ENCODE measurements at regions not wholly inside any gene's neighbourhood (a gene's known extent, or its start where the extent isn't known, plus 50 kb on each side); places are given as distances from the start of the nearest gene placed in this dataset.

DNA sequence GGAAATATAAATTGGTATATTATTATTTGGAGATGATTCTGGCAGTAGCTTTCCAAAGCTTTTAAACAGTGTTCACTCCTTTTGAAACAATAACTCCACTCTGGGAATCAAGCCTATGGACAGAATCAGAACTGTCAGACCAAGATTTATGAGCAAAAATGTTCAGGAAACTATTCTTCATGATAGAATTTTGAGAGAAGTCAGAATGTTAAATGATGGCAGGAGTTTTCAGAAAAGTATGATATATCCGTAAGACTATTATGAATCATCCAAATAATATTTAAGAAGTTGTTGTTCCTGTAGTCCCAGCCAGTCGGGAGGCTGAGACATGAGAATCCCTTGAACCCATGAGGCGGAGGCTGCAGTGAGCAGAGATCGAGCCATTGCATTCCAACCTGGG is 50.5 kb upstream of the ADGRG2 start:
- no peak overlapping the region for H3K27ac ChIP-seq (ENCODE audit: low read depth in 1 of 2, low read length in 2 of 2)
- ATAC-seq (ENCODE audit: poor library complexity) (no peak), DNase-seq (no peak)
- Mint-ChIP-seq H3K27ac (no peak overlapping the region), H3K4me3 (no peak overlapping the region), H3K36me3 (ENCODE audit: low read depth) (no peaks in the 10 kb centered on the region), H3K9me3 (no peaks in the 10 kb centered on the region), H3K27me3 (peaks cover 7% of the 10 kb centered on the region), H3K4me1 (ENCODE audit: low read depth) (no peaks in the 10 kb centered on the region)
- no peaks in the 10 kb centered on the region for H3K27me3 ChIP-seq (ENCODE audit: control insufficient read depth in 1 of 2, insufficient read depth in 2 of 2, low read length in 2 of 2)
- TF ChIP-seq, protein P1, sequence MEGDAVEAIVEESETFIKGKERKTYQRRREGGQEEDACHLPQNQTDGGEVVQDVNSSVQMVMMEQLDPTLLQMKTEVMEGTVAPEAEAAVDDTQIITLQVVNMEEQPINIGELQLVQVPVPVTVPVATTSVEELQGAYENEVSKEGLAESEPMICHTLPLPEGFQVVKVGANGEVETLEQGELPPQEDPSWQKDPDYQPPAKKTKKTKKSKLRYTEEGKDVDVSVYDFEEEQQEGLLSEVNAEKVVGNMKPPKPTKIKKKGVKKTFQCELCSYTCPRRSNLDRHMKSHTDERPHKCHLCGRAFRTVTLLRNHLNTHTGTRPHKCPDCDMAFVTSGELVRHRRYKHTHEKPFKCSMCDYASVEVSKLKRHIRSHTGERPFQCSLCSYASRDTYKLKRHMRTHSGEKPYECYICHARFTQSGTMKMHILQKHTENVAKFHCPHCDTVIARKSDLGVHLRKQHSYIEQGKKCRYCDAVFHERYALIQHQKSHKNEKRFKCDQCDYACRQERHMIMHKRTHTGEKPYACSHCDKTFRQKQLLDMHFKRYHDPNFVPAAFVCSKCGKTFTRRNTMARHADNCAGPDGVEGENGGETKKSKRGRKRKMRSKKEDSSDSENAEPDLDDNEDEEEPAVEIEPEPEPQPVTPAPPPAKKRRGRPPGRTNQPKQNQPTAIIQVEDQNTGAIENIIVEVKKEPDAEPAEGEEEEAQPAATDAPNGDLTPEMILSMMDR (IDR thresholded peaks at IDR 0.05) = no peak
- no peaks in the 10 kb centered on the region for H3K9me3 ChIP-seq (ENCODE audit: control insufficient read depth in 1 of 2, insufficient read depth in 1 of 2, low read length in 2 of 2)
- intact Hi-C loops (cut with DNase I, micrococcal nuclease) = no loop called here
- no peaks in the 10 kb centered on the region for H3K36me3 ChIP-seq (ENCODE audit: insufficient read depth, low read length)
- H3K4me3 ChIP-seq (ENCODE audit: low read length) = no peak overlapping the region
- ChIA-PET POLR2A (no interaction called here), CTCF (no interaction called here)
- H3K4me1 ChIP-seq (ENCODE audit: insufficient read depth, low read length) = no peaks in the 10 kb centered on the region

DNA sequence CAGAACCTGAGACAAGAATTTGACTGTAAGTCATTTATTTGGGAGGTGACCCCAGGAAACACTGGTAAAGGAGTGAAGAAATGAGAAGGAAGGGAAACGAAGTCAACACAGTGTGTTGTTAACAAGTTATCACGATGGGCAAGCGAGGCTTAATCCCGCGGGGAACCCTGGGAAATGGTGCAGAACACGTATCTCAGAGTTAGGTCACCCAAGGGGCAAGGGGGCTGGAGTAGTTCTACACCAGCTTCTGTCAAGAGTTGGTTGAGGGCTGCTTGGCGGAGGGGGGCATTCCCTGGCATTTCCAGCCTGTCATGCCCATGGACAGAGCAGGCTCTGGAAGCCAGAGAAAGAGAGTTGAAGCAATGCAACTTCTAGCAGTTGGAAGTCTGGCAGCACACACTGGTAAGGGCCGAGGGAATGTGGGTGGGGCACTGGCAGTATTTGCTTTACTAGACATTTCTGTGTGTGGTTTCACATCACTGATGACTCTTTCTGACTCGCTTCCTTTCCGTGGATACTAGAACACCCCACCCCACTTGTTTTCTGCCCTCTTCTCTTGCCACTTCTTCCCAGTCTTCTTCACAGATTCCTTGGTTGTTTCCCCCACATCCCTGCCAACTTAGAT is 52.2 kb upstream of the ADGRG2 start:
- DNase-seq = no peak
- Histone ChIP-seq H3K27ac (ENCODE audit: low read depth in 1 of 2, low read length in 2 of 2) (no peak overlapping the region), H3K9me3 (ENCODE audit: control insufficient read depth in 1 of 2, insufficient read depth in 1 of 2, low read length in 2 of 2) (no peaks in the 10 kb centered on the region), H3K27me3 (ENCODE audit: control insufficient read depth in 1 of 2, insufficient read depth in 2 of 2, low read length in 2 of 2) (no peaks in the 10 kb centered on the region), H3K4me3 (ENCODE audit: low read length) (no peak overlapping the region), H3K36me3 (ENCODE audit: insufficient read depth, low read length) (no peaks in the 10 kb centered on the region), H3K4me1 (ENCODE audit: insufficient read depth, low read length) (no peaks in the 10 kb centered on the region)
- ATAC-seq (ENCODE audit: poor library complexity) = no peak
- Mint-ChIP-seq H3K9me3 (no peaks in the 10 kb centered on the region), H3K4me1 (ENCODE audit: low read depth) (no peaks in the 10 kb centered on the region), H3K27ac (no peak overlapping the region), H3K27me3 (peaks cover 7% of the 10 kb centered on the region), H3K4me3 (no peak overlapping the region), H3K36me3 (ENCODE audit: low read depth) (no peaks in the 10 kb centered on the region)
- POLR2A ChIA-PET = no interaction called here
- intact Hi-C loops (cut with DNase I, micrococcal nuclease) = no loop called here
- CTCF ChIA-PET = no interaction called here
- TF ChIP-seq, protein P1 (IDR thresholded peaks at IDR 0.05) = no peak

DNA sequence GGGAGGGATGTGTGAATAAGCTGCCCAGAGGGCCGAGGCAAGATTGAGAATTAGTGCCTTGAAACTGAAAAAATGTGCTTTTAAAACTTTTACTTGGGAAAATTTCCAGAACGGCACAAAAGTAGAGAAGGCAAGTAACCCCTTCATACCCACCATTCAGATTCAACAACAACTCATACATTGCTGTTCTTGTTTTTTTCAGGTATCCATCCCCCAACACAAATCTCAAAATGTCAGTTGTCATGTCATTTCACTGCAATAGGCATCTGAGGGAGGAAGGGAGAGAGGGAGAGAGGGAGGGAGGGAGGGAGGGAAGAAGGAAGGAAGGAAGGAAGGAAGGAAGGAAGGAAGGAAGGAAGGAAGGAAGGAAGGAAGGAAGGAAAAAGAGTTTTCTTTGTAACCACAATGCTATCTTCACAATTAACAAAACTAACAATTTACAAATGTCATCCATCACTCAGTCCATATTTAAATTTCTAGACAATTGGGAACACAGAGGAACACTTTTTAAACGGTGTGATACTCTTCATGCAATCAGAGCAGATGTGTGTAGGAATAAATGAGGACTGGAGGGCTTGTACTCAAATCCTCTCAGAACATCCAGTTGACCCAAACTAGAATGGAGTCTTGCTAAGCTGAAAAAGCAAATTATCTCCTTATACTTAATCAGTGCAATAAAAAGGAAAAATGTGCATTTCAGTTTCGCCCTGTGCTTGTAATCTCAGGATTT is 54.8 kb upstream of the ADGRG2 start:
- no peak overlapping the region for H3K27ac ChIP-seq (ENCODE audit: low read depth in 1 of 2, low read length in 2 of 2)
- DNase-seq = no peak
- CTCF ChIA-PET = no interaction called here
- H3K4me3 Mint-ChIP-seq = no peak overlapping the region
- POLR2A ChIA-PET = no interaction called here
- no peaks in the 10 kb centered on the region for H3K9me3 Mint-ChIP-seq
- H3K27ac Mint-ChIP-seq = no peak overlapping the region
- no peaks in the 10 kb centered on the region for H3K4me1 Mint-ChIP-seq (ENCODE audit: low read depth)
- TF ChIP-seq, protein P1 (IDR thresholded peaks at IDR 0.05) = no peak
- H3K4me1 ChIP-seq (ENCODE audit: insufficient read depth, low read length) = no peaks in the 10 kb centered on the region
- H3K36me3 ChIP-seq (ENCODE audit: insufficient read depth, low read length) = no peaks in the 10 kb centered on the region
- peaks cover 7% of the 10 kb centered on the region for H3K27me3 Mint-ChIP-seq
- ATAC-seq (ENCODE audit: poor library complexity) = no peak
- H3K4me3 ChIP-seq (ENCODE audit: low read length) = no peak overlapping the region
- intact Hi-C loops (cut with DNase I, micrococcal nuclease) = no loop called here
- no peaks in the 10 kb centered on the region for H3K9me3 ChIP-seq (ENCODE audit: control insufficient read depth in 1 of 2, insufficient read depth in 1 of 2, low read length in 2 of 2)
- no peaks in the 10 kb centered on the region for H3K36me3 Mint-ChIP-seq (ENCODE audit: low read depth)
- H3K27me3 ChIP-seq (ENCODE audit: control insufficient read depth in 1 of 2, insufficient read depth in 2 of 2, low read length in 2 of 2) = no peaks in the 10 kb centered on the region
